Upper lobe of left lung (tissue), 6 donors: ENCODE measurements at regions not wholly inside any gene's neighbourhood (a gene's known extent, or its start where the extent isn't known, plus 50 kb on each side); places are given as distances from the start of the nearest gene placed in this dataset.

Experiments
- ATAC-seq, 2 donors: fragments of 200-7000 bp; cut with Tn5 transposase; one replicate each; pipeline ENCODE4 v1.9.1; 2022; ENCODE audit warnings: mild to moderate bottlenecking in 2 of 2, moderate library complexity in 2 of 2; ENCODE audit not compliant: low FRiP score in 2 of 2
- DNase-seq, 2 donors: peaks; one replicate each; pipeline ENCODE4 v3.0.0-alpha.2; 2019 to 2020
- H3K27ac ChIP-seq, 4 donors: fragments of 200-600 bp; sonication (generic); one replicate each; pipeline ENCODE4 v1.5.1; 2016 to 2019
- H3K27me3 ChIP-seq, 4 donors: fragments of 200-600 bp; sonication (generic); one replicate each; pipeline ENCODE4 v1.5.1; 2017 to 2019
- H3K36me3 ChIP-seq, 4 donors: fragments of 200-600 bp; sonication (generic); one replicate each; pipeline ENCODE4 v1.5.1; 2016 to 2019
- H3K4me1 ChIP-seq, 4 donors: fragments of 200-600 bp; sonication (generic); one replicate each; pipeline ENCODE4 v1.5.1; 2018 to 2019
- H3K4me3 ChIP-seq, 4 donors: fragments of 200-600 bp; sonication (generic); one replicate each; pipeline ENCODE4 v1.5.1; 2017 to 2019; ENCODE audit warnings: mild to moderate bottlenecking in 2 of 4, moderate library complexity in 1 of 4
- H3K9me3 ChIP-seq, 4 donors: fragments of 200-600 bp; sonication (generic); one replicate each; pipeline ENCODE4 v1.5.1; 2018 to 2019
- CTCF ChIP-seq, 6 experiments: fragments of 450-650 bp in 4 of 6; fragments of 200-600 bp in 2 of 6; sonication (generic) in 2 of 6; IDR thresholded peaks; one replicate each; pipeline ENCODE4 v1.5.1; 2016 to 2019; ENCODE audit warnings: antibody characterized with exemption in 6 of 6
- EP300 ChIP-seq, 4 donors: sonication (generic); formaldehyde crosslinking; IDR thresholded peaks; one replicate each; pipeline ENCODE4 v1.5.1; 2017; ENCODE audit warnings: antibody characterized with exemption in 4 of 4, control low read depth in 2 of 4
- POLR2A ChIP-seq, 4 donors: fragments of 450-650 bp; IDR thresholded peaks; one replicate each; pipeline ENCODE4 v1.5.1; 2016 to 2017; ENCODE audit warnings: antibody characterized with exemption in 4 of 4, mild to moderate bottlenecking in 2 of 4
- POLR2AphosphoS5 ChIP-seq, 2 donors: sonication (generic); formaldehyde crosslinking; IDR thresholded peaks; one replicate each; pipeline ENCODE4 v1.5.1; 2017; ENCODE audit warnings: antibody characterized with exemption in 2 of 2
- WGBS, 2 donors: methylation state at CpG; one replicate each; pipeline ENCODE4 v1.1.5; 2017 to 2018; 5-methylcytosine and 5-hydroxymethylcytosine counted together
- donor health status: DM: no; HTN: no; CAD: no; lungs with moderate emphysema.
- donor health status: DM: no; HTN: yes; CAD: no; lungs with severe emphysema.

GRCh38 chr2:236887953-236888793 lies 197.5 kb upstream of the COPS8 start:
- peak overlapping the region; percentile 3 to 68 (median 58) for H3K27ac ChIP-seq
- TF ChIP-seq EP300 (IDR thresholded peaks at IDR 0.05) (no peak), POLR2A (IDR thresholded peaks at IDR 0.05) (no peak), POLR2AphosphoS5 (IDR thresholded peaks at IDR 0.05) (no peak), CTCF (IDR thresholded peaks at IDR 0.05) (no peak)
- DNase-seq (peak in 1 of 2 donors; percentile 45), ATAC-seq (no peak)
- no peaks in the 10 kb centered on the region for H3K9me3 ChIP-seq
- H3K4me3 ChIP-seq = no peak overlapping the region
- WGBS, 2 donors = 81 to 87% methylated on average over 9 to 15 of the region's 15 CpGs
- H3K36me3 ChIP-seq = no peaks in the 10 kb centered on the region
- no peaks in the 10 kb centered on the region for H3K27me3 ChIP-seq
- peaks cover 14 to 21% (median 16%) of the 10 kb centered on the region in 4 donors for H3K4me1 ChIP-seq

GRCh38 chr2:236888794-236889780 lies 196.6 kb upstream of the COPS8 start:
- Histone ChIP-seq H3K9me3 (no peaks in the 10 kb centered on the region), H3K36me3 (no peaks in the 10 kb centered on the region), H3K27ac (peak overlapping the region in 1 of 4 donors; percentile 57), H3K27me3 (no peaks in the 10 kb centered on the region), H3K4me1 (peaks cover 14 to 21% (median 16%) of the 10 kb centered on the region in 4 donors), H3K4me3 (no peak overlapping the region)
- DNase-seq (no peak), ATAC-seq (no peak)
- peak in 1 of 4 donors; percentile 5 for TF ChIP-seq EP300 (IDR thresholded peaks at IDR 0.05)
- no peak for TF ChIP-seq POLR2AphosphoS5 (IDR thresholded peaks at IDR 0.05)
- no peak for TF ChIP-seq POLR2A (IDR thresholded peaks at IDR 0.05)
- TF ChIP-seq CTCF (IDR thresholded peaks at IDR 0.05) = no peak
- WGBS, 2 donors = 66 to 80% methylated on average over 24 of the region's 24 CpGs

GRCh38 chr2:236889791-236890704 lies 195.6 kb upstream of the COPS8 start:
- Histone ChIP-seq H3K9me3 (no peaks in the 10 kb centered on the region), H3K27me3 (no peaks in the 10 kb centered on the region), H3K4me3 (no peak overlapping the region), H3K36me3 (no peaks in the 10 kb centered on the region), H3K27ac (no peak overlapping the region), H3K4me1 (peaks cover 14 to 21% (median 16%) of the 10 kb centered on the region in 4 donors)
- TF ChIP-seq POLR2A (IDR thresholded peaks at IDR 0.05) = no peak
- no peak for TF ChIP-seq EP300 (IDR thresholded peaks at IDR 0.05)
- no peak for TF ChIP-seq CTCF (IDR thresholded peaks at IDR 0.05)
- no peak for TF ChIP-seq POLR2AphosphoS5 (IDR thresholded peaks at IDR 0.05)
- DNase-seq (peak in 1 of 2 donors; percentile 50), ATAC-seq (no peak)
- 89 to 93% methylated on average over 21 to 22 of the region's 22 CpGs for WGBS, 2 donors

GRCh38 chr2:236892721-236893120 lies 193.0 kb upstream of the COPS8 start:
- Histone ChIP-seq H3K4me1 (peaks cover 11 to 14% (median 13%) of the 10 kb centered on the region in 4 donors), H3K4me3 (no peak overlapping the region), H3K27ac (no peak overlapping the region), H3K27me3 (no peaks in the 10 kb centered on the region), H3K9me3 (no peaks in the 10 kb centered on the region), H3K36me3 (no peaks in the 10 kb centered on the region)
- 79 to 81% methylated on average over 7 of the region's 7 CpGs for WGBS, 2 donors
- DNase-seq = no peak
- no peak for ATAC-seq
- TF ChIP-seq POLR2AphosphoS5 (IDR thresholded peaks at IDR 0.05) (no peak), EP300 (IDR thresholded peaks at IDR 0.05) (no peak), CTCF (IDR thresholded peaks at IDR 0.05) (no peak), POLR2A (IDR thresholded peaks at IDR 0.05) (no peak)
